K562 (cell line): ENCODE measurements at regions not wholly inside any gene's neighbourhood (a gene's known extent, or its start where the extent isn't known, plus 50 kb on each side); places are given as distances from the start of the nearest gene placed in this dataset.

ENCODE experiments used
- AFF4 ChIP-seq: sonication (generic); formaldehyde crosslinking; IDR thresholded peaks from 2 replicates; pipeline ENCODE4 v1.8.0; 2023; ENCODE audit warnings: mild to moderate bottlenecking, missing genetic modification reagents
- ATF1 ChIP-seq, 2 experiments: fragments of 450-650 bp in 1 of 2; IDR thresholded peaks; 2 replicates each; pipeline ENCODE4 v1.6.1; 2016; ENCODE audit warnings: missing compliant biosample characterization in 1 of 2, missing genetic modification characterization in 1 of 2
- CHCHD3 ChIP-seq: fragments of 250-450 bp; sonication (Bioruptor Pico); IDR thresholded peaks from 2 replicates; pipeline ENCODE4 v2.1.2; 2022; ENCODE audit warnings: mild to moderate bottlenecking
- CTBP1 ChIP-seq: fragments of 450-650 bp; IDR thresholded peaks from 2 replicates; pipeline ENCODE4 v1.6.1; 2016; ENCODE audit warnings: borderline replicate concordance
- ELF4 ChIP-seq: fragments of 450-650 bp; formaldehyde crosslinking; IDR thresholded peaks from 2 replicates; pipeline ENCODE4 v1.4.0; 2022; ENCODE audit warnings: missing genetic modification characterization
- HIVEP1 ChIP-seq: fragments of 250-450 bp; sonication (Bioruptor Pico); IDR thresholded peaks from 2 replicates; pipeline ENCODE4 v1.4.0; 2020; ENCODE audit warnings: mild to moderate bottlenecking
- MLX ChIP-seq, 2 experiments: fragments of 450-650 bp in 1 of 2; sonication (generic) in 1 of 2; formaldehyde crosslinking; conservative IDR thresholded peaks; 2 replicates each; pipeline versions ENCODE4 v1.4.0 to v1.8.1; 2020 to 2022; ENCODE audit warnings: mild to moderate bottlenecking in 1 of 2, missing genetic modification reagents in 1 of 2
- NFIC ChIP-seq: fragments of 450-650 bp; IDR thresholded peaks from 2 replicates; pipeline ENCODE4 v1.6.1; 2017; ENCODE audit warnings: mild to moderate bottlenecking, inconsistent platforms
- NR2F6 ChIP-seq: fragments of 450-650 bp; formaldehyde crosslinking; IDR thresholded peaks from 2 replicates; pipeline ENCODE4 v1.4.0; 2020; ENCODE audit warnings: mild to moderate bottlenecking
- PHF21A ChIP-seq: fragments of 450-650 bp; IDR thresholded peaks from 2 replicates; pipeline ENCODE4 v1.6.1; 2017; ENCODE audit warnings: low read depth, borderline replicate concordance
- RBM25 ChIP-seq: fragments of 200-400 bp; formaldehyde crosslinking; IDR thresholded peaks from 2 replicates; pipeline ENCODE4 v1.6.1; 2018; ENCODE audit warnings: low read length, low read depth, moderate library complexity; ENCODE audit not compliant: severe bottlenecking
- SPI1 ChIP-seq: IDR thresholded peaks from 2 replicates; pipeline ENCODE4 v1.6.1; 2011; ENCODE audit warnings: low read depth, low read length, control low read depth, borderline replicate concordance
- TFE3 ChIP-seq: fragments of 450-650 bp; formaldehyde crosslinking; IDR thresholded peaks from 2 replicates; pipeline ENCODE4 v1.4.0; 2020; ENCODE audit warnings: mild to moderate bottlenecking, mixed read lengths
- ZKSCAN1 ChIP-seq: fragments of 150-350 bp; IDR thresholded peaks from 2 replicates; pipeline ENCODE4 v1.6.1; 2016; ENCODE audit warnings: low read depth, low read length
- TF ChIP-seq, protein P1 (sequence below): fragments of 250-450 bp; sonication (Bioruptor Pico); IDR thresholded peaks from 2 replicates; pipeline ENCODE4 v1.8.0; 2022; ENCODE audit warnings: moderate library complexity, mild to moderate bottlenecking, inconsistent platforms

DNA sequence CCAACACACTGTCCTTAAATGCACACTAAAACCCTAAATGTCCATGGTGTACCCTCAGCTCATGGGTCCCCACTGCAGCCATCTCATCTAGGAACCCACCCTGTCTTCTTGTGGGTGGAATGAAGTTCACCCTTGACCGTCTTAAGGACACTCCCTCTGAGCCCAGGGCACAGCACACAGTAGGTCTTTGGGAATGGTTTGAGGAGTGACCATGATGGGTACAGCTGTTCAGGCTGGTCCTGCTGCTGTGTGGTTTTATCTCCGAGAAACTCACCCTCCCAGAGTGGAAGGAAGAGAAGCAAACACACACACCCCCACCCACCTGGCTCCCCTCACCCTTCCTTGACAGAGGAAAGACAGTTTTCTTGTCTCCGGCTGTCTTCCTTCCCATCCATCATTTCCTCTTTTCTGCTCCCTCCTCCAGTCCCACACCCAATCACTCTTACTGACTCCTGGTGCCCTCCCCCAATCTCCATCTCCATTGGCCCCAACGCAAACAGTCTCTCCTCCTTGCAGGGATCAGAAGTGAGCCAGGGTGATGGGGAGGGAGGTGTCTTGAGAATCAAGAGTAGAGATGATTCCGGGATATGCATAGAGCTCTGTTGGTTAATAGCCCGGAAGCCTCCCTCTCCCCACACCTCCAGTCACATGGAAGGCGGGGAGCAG lies 105.9 kb upstream of the LHX5 start (continued):
- TF ChIP-seq ELF4 (no peak), NFIC (no peak), MLX (CRISPR knock-in tag; conservative IDR thresholded peaks at IDR 0.05) (no peak), AFF4 (CRISPR knock-in tag) (no peak), HIVEP1 (CRISPR knock-in tag) (no peak), ZKSCAN1 (peak; percentile 92), CHCHD3 (CRISPR knock-in tag) (no peak), RBM25 (no peak), TFE3 (CRISPR knock-in tag) (no peak), NR2F6 (no peak), ATF1 (CRISPR knock-in tag; IDR thresholded peaks at IDR 0.05) (no peak), ATF1 (tag; IDR thresholded peaks at IDR 0.05) (no peak), SPI1 (peak; percentile 52; the same call in 1 of the 2 replicates), CTBP1 (peak; percentile 21; the same call in 1 of the 2 replicates), PHF21A (no peak)
- TF ChIP-seq, protein P1, sequence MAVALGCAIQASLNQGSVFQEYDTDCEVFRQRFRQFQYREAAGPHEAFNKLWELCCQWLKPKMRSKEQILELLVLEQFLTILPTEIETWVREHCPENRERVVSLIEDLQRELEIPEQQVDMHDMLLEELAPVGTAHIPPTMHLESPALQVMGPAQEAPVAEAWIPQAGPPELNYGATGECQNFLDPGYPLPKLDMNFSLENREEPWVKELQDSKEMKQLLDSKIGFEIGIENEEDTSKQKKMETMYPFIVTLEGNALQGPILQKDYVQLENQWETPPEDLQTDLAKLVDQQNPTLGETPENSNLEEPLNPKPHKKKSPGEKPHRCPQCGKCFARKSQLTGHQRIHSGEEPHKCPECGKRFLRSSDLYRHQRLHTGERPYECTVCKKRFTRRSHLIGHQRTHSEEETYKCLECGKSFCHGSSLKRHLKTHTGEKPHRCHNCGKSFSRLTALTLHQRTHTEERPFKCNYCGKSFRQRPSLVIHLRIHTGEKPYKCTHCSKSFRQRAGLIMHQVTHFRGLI (CRISPR knock-in tag), result no peak
- TF ChIP-seq, all 486 proteins: peak for 6
